Mammary epithelial cell (primary cell): ENCODE measurements at regions not wholly inside any gene's neighbourhood (a gene's known extent, or its start where the extent isn't known, plus 50 kb on each side); places are given as distances from the start of the nearest gene placed in this dataset.

ENCODE experiments used
- CTCF ChIP-seq, 2 donors: IDR thresholded peaks in 1 of 2; conservative IDR thresholded peaks in 1 of 2; 2 replicates each; pipeline ENCODE4 v1.5.1; 2011 to 2012; ENCODE audit warnings: inconsistent platforms in 2 of 2, low read length in 2 of 2, mild to moderate bottlenecking in 2 of 2, control low read depth in 1 of 2, low read depth in 1 of 2; ENCODE audit not compliant: insufficient read depth in 1 of 2; ENCODE audit errors: extremely low read depth in 1 of 2
- EZH2 ChIP-seq: IDR thresholded peaks from 2 replicates; pipeline ENCODE4 v1.6.1; 2012; ENCODE audit warnings: low read length, inconsistent platforms, borderline replicate concordance

- no peak for TF ChIP-seq CTCF (conservative IDR thresholded peaks at IDR 0.05 in 1 of 2, IDR thresholded peaks at IDR 0.05 in 1 of 2; ENCODE audit: extremely low read depth in 1 of 2, insufficient read depth in 1 of 2, low read depth in 1 of 2, low read length in 2 of 2)
- no peak for TF ChIP-seq EZH2
These were observed 1288.2 kb upstream of the CRIM1 start for GRCh38 chr2:35067420-35067819.
